ENCODE measurements at regions not wholly inside any gene's neighbourhood (a gene's known extent, or its start where the extent isn't known, plus 50 kb on each side); places are given as distances from the start of the nearest gene placed in this dataset.
"Not testable (repeated sequence)": the region's sequence is repeated elsewhere in the genome, so short reads cannot be mapped to it uniquely, and the experiment has no call there.

GRCh38 chr5:143537056-143537455, 133.6 kb upstream of the NR3C1 start:
- DNase-seq (ENCODE audit: low spot score) (no peak), FAIRE-seq (no peak)

- DNase-seq (ENCODE audit: low spot score) (peak; percentile 61), FAIRE-seq (no peak)
Observed at GRCh38 chr5:143536364-143536763, 132.9 kb upstream of the NR3C1 start.

DNA sequence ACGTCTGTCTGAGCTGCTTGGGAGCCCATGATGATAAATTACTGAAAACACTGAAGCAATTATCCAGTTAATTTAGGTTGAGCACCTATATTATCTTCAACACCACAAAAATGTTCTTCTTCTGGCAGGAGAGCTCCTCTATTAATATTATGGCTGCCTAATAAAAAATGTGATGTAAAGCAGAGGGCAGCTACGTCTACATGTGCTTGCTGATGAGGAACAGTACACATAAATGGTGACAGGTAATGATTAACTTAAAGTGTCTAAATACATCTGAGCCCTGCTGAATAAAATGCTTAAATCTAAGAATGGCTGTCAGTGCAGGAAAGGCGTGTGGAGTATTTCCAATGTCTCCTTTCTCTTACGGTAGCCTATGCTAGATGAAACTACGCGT, 131.3 kb upstream of the NR3C1 start:
- FAIRE-seq, result no peak
- no peak for DNase-seq (ENCODE audit: low spot score)

DNA sequence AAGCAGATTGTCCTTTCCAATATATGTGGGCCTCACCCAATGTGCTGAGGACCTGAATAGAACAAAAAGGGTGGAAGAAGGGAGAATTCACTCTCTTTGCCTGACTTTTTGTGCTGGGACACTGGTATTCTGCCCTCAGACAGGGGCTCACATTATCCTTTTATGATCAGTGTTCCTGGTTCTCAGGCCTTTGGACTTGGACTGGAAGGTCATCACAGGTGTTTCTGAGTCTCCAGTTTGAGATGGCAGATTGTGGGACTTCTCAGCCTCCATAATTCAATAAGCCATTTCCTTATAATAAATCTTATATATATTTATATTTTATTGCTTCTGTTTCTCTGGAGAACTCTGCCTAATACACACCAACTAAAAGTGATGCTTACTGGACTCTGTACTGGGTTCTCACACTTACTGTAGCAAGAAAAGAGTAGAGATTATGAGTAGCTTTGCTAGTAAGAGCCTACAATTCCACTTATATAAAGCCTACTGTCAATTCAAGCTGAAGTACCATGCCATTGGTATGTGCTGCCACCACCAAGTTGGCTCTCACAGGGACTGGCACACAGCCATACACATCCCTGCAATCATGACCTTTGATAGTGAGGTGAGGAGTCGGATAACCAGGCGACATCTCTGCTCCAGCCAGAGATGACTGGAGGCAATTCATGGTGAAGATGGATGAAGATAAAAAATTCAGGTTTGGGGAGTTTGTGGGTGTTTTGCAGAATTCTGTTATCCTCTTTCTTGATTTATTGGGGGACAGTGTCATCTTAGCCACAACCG, 130.7 kb upstream of the NR3C1 start:
- no peak for DNase-seq (ENCODE audit: low spot score)
- FAIRE-seq, result no peak

GRCh38 chr5:143533475-143533874, 130.0 kb upstream of the NR3C1 start:
- FAIRE-seq, result no peak
- DNase-seq (ENCODE audit: low spot score), result no peak

- DNase-seq (ENCODE audit: low spot score) (peak; percentile 23), FAIRE-seq (no peak)
Observed at GRCh38 chr5:143527808-143528207, 124.3 kb upstream of the NR3C1 start.

- DNase-seq (ENCODE audit: low spot score) (no peak), FAIRE-seq (no peak)
Observed at GRCh38 chr5:143525176-143525575, 121.7 kb upstream of the NR3C1 start.

DNA sequence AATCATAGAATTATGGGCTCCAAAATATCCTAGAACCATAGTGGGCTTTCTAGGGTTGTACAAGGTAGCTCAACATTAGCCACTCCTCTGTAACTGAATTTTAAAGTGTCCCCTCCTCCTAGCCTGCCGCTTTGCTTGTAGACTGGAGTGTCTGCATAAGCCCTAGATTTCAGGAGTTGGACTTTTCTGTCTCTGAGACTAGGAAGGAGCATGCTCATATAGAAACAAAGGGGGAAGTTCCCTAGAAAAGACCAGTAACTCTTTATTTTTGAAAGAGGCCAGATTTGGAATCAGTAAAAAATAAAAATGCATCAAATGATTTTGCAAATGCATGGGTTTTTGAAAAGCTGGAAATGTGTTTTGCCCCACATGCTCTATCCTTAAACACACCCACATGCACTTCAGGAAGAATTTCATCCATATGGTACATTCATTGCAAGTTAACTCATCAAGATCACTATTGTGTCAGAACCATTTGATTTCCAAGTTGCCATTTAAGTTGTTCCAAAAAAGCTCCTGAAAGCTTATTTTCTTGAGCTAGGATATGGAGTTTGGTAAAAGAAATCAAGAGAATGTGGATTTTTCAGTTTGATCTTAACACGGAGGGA, 121.0 kb upstream of the NR3C1 start:
- FAIRE-seq (no peak), DNase-seq (ENCODE audit: low spot score) (no peak)

DNA sequence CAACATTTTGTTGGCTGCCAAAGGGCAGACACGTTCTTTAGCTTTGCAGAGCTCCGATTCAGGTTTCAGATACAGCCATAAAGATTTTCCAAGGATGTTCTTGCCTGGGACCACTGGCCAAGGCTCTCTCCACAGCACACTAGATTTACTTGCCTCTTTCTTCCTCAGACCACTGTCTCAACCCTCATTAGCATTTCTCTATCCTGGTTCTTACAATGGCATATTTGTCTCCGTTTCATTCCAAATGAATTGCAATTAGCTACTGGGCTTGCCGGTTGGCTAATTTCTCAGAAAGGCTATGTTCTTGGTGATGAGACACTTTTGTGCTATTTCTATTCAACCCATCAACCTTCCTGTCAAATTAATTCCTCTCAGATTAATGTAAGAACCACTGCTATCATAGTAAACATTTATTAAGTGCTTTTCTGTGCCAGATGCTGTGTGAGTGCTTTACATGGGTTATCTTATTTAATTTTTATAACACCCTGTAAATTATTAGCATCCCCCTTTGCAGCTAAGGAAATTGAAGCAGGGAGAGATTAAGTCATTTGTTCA, 118.4 kb upstream of the NR3C1 start:
- DNase-seq (ENCODE audit: low spot score), result no peak
- no peak for FAIRE-seq

GRCh38 chr5:143521141-143521540, 117.7 kb upstream of the NR3C1 start:
- FAIRE-seq (no peak), DNase-seq (ENCODE audit: low spot score) (no peak)

DNA sequence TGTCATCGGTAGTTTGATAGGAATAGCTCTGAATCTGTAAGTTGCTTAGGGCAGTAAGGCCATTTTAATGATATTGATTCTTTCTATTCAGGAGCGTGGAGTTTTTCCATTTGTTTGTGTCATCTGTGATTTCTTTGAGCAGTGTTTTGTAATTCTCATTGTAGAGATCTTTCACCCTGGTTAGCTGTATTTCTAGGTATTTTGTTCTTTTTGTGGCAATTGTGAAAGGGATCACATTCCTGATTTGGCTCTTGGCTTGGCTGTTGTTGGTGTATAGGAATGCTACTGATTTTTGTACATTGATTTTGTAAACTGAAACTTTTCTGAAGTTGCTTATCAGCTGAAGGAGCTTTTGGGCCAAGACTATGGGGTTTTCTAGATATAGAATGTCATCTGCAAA, 115.7 kb upstream of the NR3C1 start:
- FAIRE-seq; DNase-seq (ENCODE audit: low spot score): not testable (repeated sequence)

DNA sequence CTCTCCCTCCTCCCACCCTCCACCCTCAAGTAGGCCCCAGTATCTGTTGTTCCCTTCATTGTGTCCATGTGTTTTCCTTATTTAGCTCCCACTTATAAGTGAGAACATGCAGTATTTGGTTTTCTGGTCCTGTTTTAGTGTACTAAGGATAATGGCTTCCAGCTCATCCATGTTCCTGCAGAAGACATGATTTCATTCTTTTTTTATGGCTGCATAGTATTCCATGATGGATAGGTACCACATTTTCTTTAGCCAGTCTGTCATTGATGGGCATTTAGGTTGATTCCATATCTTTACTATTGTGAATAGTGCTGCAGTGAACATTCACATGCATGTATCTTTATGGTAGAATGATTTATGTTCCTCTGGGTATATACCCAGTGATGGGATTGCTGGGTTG, 114.3 kb upstream of the NR3C1 start:
- FAIRE-seq; DNase-seq (ENCODE audit: low spot score): not testable (repeated sequence)

DNA sequence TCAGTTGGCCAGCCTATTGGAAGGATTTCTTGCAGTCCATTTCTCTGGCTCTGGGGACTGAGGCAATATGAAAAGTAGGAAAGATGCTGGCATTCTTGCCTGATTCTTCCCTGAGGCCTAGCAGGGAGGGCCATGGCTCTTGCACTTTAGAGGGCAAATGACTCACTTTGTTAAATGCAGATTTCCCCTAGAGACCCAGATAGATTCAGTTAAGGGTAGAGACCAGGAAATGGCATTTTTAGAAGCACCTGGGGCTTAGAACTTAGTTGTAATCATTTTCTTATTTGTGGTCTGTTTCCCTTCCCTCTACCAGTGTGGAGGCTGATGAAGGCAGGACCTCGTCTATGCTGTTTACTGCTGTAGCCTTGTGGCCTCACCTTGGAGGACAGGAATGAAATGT, 112.8 kb upstream of the NR3C1 start:
- DNase-seq (ENCODE audit: low spot score) (no peak), FAIRE-seq (no peak)

DNA sequence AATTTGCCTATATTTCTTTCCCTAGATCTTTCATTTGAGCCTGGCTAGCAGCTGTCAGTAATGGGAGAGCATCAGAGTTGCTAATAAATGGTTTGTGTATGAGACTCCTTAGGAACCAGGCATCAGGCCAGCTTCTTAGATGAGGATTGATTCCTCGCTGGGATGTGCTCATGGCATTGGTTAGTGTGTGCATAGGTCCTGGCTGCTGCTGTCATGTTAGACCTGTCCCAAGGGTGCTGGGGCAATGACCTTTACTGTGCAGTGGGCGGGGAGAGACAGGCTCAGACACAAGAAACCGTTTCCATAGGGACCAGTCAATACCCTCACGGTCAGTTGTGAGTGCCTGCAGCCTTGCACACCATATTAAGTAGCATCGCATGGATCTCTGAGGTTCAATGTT, 112.3 kb upstream of the NR3C1 start:
- FAIRE-seq (no peak), DNase-seq (ENCODE audit: low spot score) (no peak)

GRCh38 chr5:143514616-143515335, 111.3 kb upstream of the NR3C1 start:
- DNase-seq (ENCODE audit: low spot score) (no peak), FAIRE-seq (no peak)

- FAIRE-seq, result no peak
- DNase-seq (ENCODE audit: low spot score), result no peak
Observed at GRCh38 chr5:143513720-143514119, 110.2 kb upstream of the NR3C1 start.

GRCh38 chr5:143511736-143512135, 108.2 kb upstream of the NR3C1 start:
- DNase-seq (ENCODE audit: low spot score) (no peak), FAIRE-seq (no peak)

GRCh38 chr5:143509758-143510221, 106.3 kb upstream of the NR3C1 start:
- no peak for FAIRE-seq

DNA sequence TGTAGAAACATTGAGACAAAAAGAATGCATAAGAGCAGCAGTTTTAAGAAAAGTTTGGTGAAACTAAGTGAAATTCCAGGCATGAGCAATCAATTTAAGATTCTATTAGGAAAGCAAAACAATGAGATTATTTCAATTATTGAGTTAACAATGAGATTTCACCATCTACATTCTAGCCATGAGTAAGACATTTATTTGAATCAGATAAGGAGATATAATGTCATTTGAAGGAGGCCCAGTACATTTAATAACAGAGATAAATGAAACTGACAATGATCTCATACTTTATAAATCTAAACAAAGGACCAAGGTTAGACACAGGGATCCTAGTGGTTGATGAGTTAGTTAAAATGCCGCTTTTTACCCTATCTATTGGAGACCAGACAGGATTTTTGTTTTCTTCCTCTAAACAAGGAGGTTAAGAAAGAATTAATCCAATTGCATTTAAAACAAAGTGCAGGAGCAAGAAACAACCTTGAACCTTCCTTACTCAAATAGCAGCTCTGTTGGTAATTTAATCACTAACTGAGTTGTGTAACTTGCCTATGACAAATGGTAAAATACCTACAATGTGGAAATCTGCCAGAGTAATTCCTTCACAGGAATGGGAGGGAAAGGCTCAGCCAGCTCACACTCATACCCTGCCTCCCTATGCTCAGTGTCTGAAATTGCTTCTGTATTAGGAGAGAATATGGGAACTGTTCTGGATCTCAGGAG, 103.5 kb upstream of the NR3C1 start:
- FAIRE-seq, result no peak
- peak; percentile 45 for DNase-seq (ENCODE audit: low spot score)

More at GRCh38 chr5:143509758-143510221, 106.3 kb upstream of the NR3C1 start:
- no peak for DNase-seq (ENCODE audit: low spot score)

DNA sequence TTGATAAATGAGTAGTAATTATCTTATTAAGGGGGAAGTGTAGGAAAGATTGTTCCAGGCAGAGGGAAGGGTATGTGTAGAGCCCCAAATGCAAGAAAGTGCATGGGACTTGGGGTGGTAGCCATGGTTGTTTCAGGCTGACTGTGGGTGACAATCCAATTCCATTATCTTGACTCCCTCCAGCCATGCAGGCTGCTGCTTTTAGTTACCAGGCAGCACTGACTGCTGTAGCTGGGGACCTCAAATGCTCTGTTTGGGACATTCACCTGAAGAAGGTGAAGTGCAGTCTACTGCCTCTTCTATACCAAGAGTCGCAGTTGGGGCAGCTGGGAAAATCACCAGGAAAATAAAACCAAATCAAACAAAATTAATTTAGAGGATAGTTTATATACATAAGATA, 102.4 kb upstream of the NR3C1 start:
- FAIRE-seq, result no peak
- no peak for DNase-seq (ENCODE audit: low spot score)

- DNase-seq (ENCODE audit: low spot score) (no peak), FAIRE-seq (no peak)
Observed at GRCh38 chr5:143505354-143505753, 101.9 kb upstream of the NR3C1 start.
